OCI-LY1 (cell line): ENCODE measurements at regions not wholly inside any gene's neighbourhood (a gene's known extent, or its start where the extent isn't known, plus 50 kb on each side); places are given as distances from the start of the nearest gene placed in this dataset.
"Not testable (repeated sequence)": the region's sequence is repeated elsewhere in the genome, so short reads cannot be mapped to it uniquely, and the experiment has no call there.

Source experiments
- H2AFZ ChIP-seq: fragments of 200-600 bp; sonication (generic), shearing (Covaris generic); 2 replicates; pipeline ENCODE4 v1.6.0; 2014; ENCODE audit warnings: antibody characterized with exemption, mild to moderate bottlenecking, low read length
- H3F3A ChIP-seq: fragments of 200-600 bp; sonication (generic), shearing (Covaris generic); 2 replicates; pipeline ENCODE4 v1.6.0; 2014; ENCODE audit warnings: mild to moderate bottlenecking, antibody characterized with exemption, low read length, moderate library complexity; ENCODE audit not compliant: insufficient read depth
- H3K27ac ChIP-seq: fragments of 200-600 bp; sonication (generic); 2 replicates; pipeline ENCODE4 v1.5.1; 2014; ENCODE audit warnings: low read length, mixed run types, mild to moderate bottlenecking, low read depth; ENCODE audit not compliant: poor library complexity, severe bottlenecking
- H3K27me3 ChIP-seq: fragments of 200-600 bp; sonication (generic); 2 replicates; pipeline ENCODE4 v1.6.0; 2014; ENCODE audit warnings: antibody characterized with exemption, mild to moderate bottlenecking, low read length, moderate library complexity; ENCODE audit not compliant: insufficient read depth
- H3K36me3 ChIP-seq: fragments of 200-600 bp; sonication (generic); 2 replicates; pipeline ENCODE4 v1.6.1; 2014; ENCODE audit warnings: mild to moderate bottlenecking, antibody characterized with exemption, low read length, moderate library complexity, mixed read lengths; ENCODE audit not compliant: insufficient read depth
- H3K4me1 ChIP-seq: fragments of 200-600 bp; sonication (generic); 2 replicates; pipeline ENCODE4 v1.5.1; 2014; ENCODE audit warnings: mild to moderate bottlenecking, low read length, moderate library complexity; ENCODE audit not compliant: insufficient read depth, severe bottlenecking
- H3K4me2 ChIP-seq: fragments of 200-600 bp; sonication (generic), shearing (Covaris generic); 2 replicates; pipeline ENCODE4 v1.6.1; 2014; ENCODE audit warnings: low read length
- H3K4me3 ChIP-seq: fragments of 200-600 bp; sonication (generic); 2 replicates; pipeline ENCODE4 v1.5.1; 2014; ENCODE audit warnings: low read length, low read depth, mild to moderate bottlenecking, mixed read lengths; ENCODE audit not compliant: poor library complexity, severe bottlenecking
- H3K79me2 ChIP-seq: fragments of 200-600 bp; shearing (Covaris generic); 2 replicates; pipeline ENCODE4 v1.6.1; 2016; ENCODE audit warnings: mixed run types, low read length, mixed read lengths; ENCODE audit not compliant: insufficient read depth
- H3K9ac ChIP-seq: fragments of 200-600 bp; sonication (generic), shearing (Covaris generic); 2 replicates; pipeline ENCODE4 v1.6.1; 2014; ENCODE audit warnings: mild to moderate bottlenecking, low read length, mixed read lengths
- H3K9me2 ChIP-seq: fragments of 200-600 bp; sonication (generic), shearing (Covaris generic); 2 replicates; pipeline ENCODE4 v1.6.1; 2014; ENCODE audit warnings: low read depth, mild to moderate bottlenecking, low read length, mixed read lengths
- H3K9me3 ChIP-seq: fragments of 200-600 bp; shearing (Covaris generic); 2 replicates; pipeline ENCODE4 v1.6.1; 2014; ENCODE audit warnings: low read length, mixed read lengths
- H4K20me1 ChIP-seq: fragments of 200-600 bp; sonication (generic), shearing (Covaris generic); 2 replicates; pipeline ENCODE4 v1.6.0; 2016; ENCODE audit warnings: mild to moderate bottlenecking, low read length; ENCODE audit not compliant: insufficient read depth
- CTCF ChIP-seq: fragments of 200-600 bp; sonication (generic), shearing (Covaris generic); IDR thresholded peaks from 2 replicates; pipeline ENCODE4 v1.5.1; 2017; ENCODE audit warnings: mild to moderate bottlenecking, antibody characterized with exemption, low read length, moderate library complexity, mixed read lengths
- EZH2 ChIP-seq: fragments of 200-600 bp; sonication (generic), shearing (Covaris generic); IDR thresholded peaks from 2 replicates; pipeline ENCODE4 v1.8.0; 2017; ENCODE audit warnings: borderline replicate concordance, mixed run types, mild to moderate bottlenecking, antibody characterized with exemption, low read length, moderate library complexity, mixed read lengths

- Histone ChIP-seq H2AFZ (no peak overlapping the region), H3K9ac (no peak overlapping the region), H3K27me3 (no peaks in the 10 kb centered on the region), H4K20me1 (no peaks in the 10 kb centered on the region), H3K27ac (no peak overlapping the region), H3F3A (no peaks in the 10 kb centered on the region), H3K79me2 (no peaks in the 10 kb centered on the region), H3K36me3 (no peaks in the 10 kb centered on the region), H3K9me3 (no peaks in the 10 kb centered on the region), H3K9me2 (no peaks in the 10 kb centered on the region), H3K4me3 (no peak overlapping the region), H3K4me1 (no peaks in the 10 kb centered on the region), H3K4me2 (no peak overlapping the region)
- TF ChIP-seq EZH2: no peak
- no peak; the same call in 1 of the 2 replicates for TF ChIP-seq CTCF
Measured at GRCh38 chr1:219066631-219067349, 106.9 kb upstream of the LYPLAL1 start.

GRCh38 chr1:219067350-219067712, 106.3 kb upstream of the LYPLAL1 start:
- H3K4me3 ChIP-seq: no peak overlapping the region
- H3K27ac ChIP-seq: no peak overlapping the region
- no peaks in the 10 kb centered on the region for H3F3A ChIP-seq
- H2AFZ ChIP-seq: no peak overlapping the region
- H3K9me3 ChIP-seq: no peaks in the 10 kb centered on the region
- no peaks in the 10 kb centered on the region for H3K36me3 ChIP-seq
- H4K20me1 ChIP-seq: no peaks in the 10 kb centered on the region
- no peaks in the 10 kb centered on the region for H3K9me2 ChIP-seq
- no peak overlapping the region for H3K9ac ChIP-seq
- TF ChIP-seq EZH2 (no peak), CTCF (no peak)
- H3K4me2 ChIP-seq: no peak overlapping the region
- H3K4me1 ChIP-seq: no peaks in the 10 kb centered on the region
- no peaks in the 10 kb centered on the region for H3K27me3 ChIP-seq
- no peaks in the 10 kb centered on the region for H3K79me2 ChIP-seq

GRCh38 chr1:219070395-219070794, 103.3 kb upstream of the LYPLAL1 start:
- H3K36me3 ChIP-seq, H3K9me2 ChIP-seq, H3K4me1 ChIP-seq, H3K4me3 ChIP-seq, H3K9ac ChIP-seq, H2AFZ ChIP-seq, H3K4me2 ChIP-seq, H4K20me1 ChIP-seq, H3K79me2 ChIP-seq, H3K27ac ChIP-seq, H3F3A ChIP-seq, H3K27me3 ChIP-seq, H3K9me3 ChIP-seq: not testable (repeated sequence)

- H3K27me3 ChIP-seq: no peaks in the 10 kb centered on the region
- H3K4me1 ChIP-seq: no peaks in the 10 kb centered on the region
- no peaks in the 10 kb centered on the region for H4K20me1 ChIP-seq
- H3K79me2 ChIP-seq: no peaks in the 10 kb centered on the region
- H3K4me3 ChIP-seq: no peak overlapping the region
- no peaks in the 10 kb centered on the region for H3F3A ChIP-seq
- no peak for TF ChIP-seq CTCF
- no peak for TF ChIP-seq EZH2
- H2AFZ ChIP-seq: no peak overlapping the region
- H3K9ac ChIP-seq: no peak overlapping the region
- no peak overlapping the region for H3K27ac ChIP-seq
- H3K9me3 ChIP-seq: no peaks in the 10 kb centered on the region
- H3K4me2 ChIP-seq: no peak overlapping the region
- no peaks in the 10 kb centered on the region for H3K36me3 ChIP-seq
- H3K9me2 ChIP-seq: no peaks in the 10 kb centered on the region
Measured at GRCh38 chr1:219071209-219071608, 102.5 kb upstream of the LYPLAL1 start.
